Muscle of leg (tissue), 3 donors: ENCODE measurements at regions not wholly inside any gene's neighbourhood (a gene's known extent, or its start where the extent isn't known, plus 50 kb on each side); places are given as distances from the start of the nearest gene placed in this dataset.

Experiments used
- DNase-seq: peaks from one replicate; pipeline ENCODE4 v3.0.0; 2013
- H3K27ac ChIP-seq: one replicate; pipeline ENCODE4 v1.5.1; 2013; ENCODE audit warnings: mild to moderate bottlenecking, low read length, control low read depth
- H3K27me3 ChIP-seq: one replicate; pipeline ENCODE4 v1.6.1; 2013; ENCODE audit warnings: low read length; ENCODE audit not compliant: control insufficient read depth, insufficient read depth
- H3K36me3 ChIP-seq: one replicate; pipeline ENCODE4 v1.6.1; 2013; ENCODE audit warnings: low read length; ENCODE audit not compliant: control insufficient read depth, insufficient read depth
- H3K4me1 ChIP-seq: one replicate; pipeline ENCODE4 v1.6.1; 2013; ENCODE audit warnings: low read length; ENCODE audit not compliant: control insufficient read depth, insufficient read depth
- H3K4me3 ChIP-seq: one replicate; pipeline ENCODE4 v1.5.1; 2013; ENCODE audit warnings: low read length, control low read depth
- H3K9me3 ChIP-seq: replicated peaks from 2 replicates; pipeline ENCODE4 v1.6.1; 2013; ENCODE audit warnings: low read depth, low read length; ENCODE audit not compliant: control insufficient read depth
- WGBS: methylation state at CpG from one replicate; pipeline ENCODE4 v1.1.5; 2013; ENCODE audit warnings: missing lambda C conversion rate; ENCODE audit not compliant: insufficient coverage; 5-methylcytosine and 5-hydroxymethylcytosine counted together

- no peaks in the 10 kb centered on the region for H3K36me3 ChIP-seq
- no peak overlapping the region for H3K4me3 ChIP-seq
- WGBS = no CpG with 5 or more reads among the region's 1 CpG
- H3K27ac ChIP-seq = no peak overlapping the region
- no peaks in the 10 kb centered on the region for H3K9me3 ChIP-seq
- H3K27me3 ChIP-seq = no peaks in the 10 kb centered on the region
- H3K4me1 ChIP-seq = peaks cover 2% of the 10 kb centered on the region
- no peak for DNase-seq
These were observed 121.3 kb upstream of the TBL1XR1 start for GRCh38 chr3:177318559-177318958.

- peaks cover 2% of the 10 kb centered on the region for H3K4me1 ChIP-seq
- H3K27me3 ChIP-seq = no peaks in the 10 kb centered on the region
- no peak overlapping the region for H3K27ac ChIP-seq
- H3K9me3 ChIP-seq = no peaks in the 10 kb centered on the region
- no CpG with 5 or more reads among the region's 4 CpGs for WGBS
- no peaks in the 10 kb centered on the region for H3K36me3 ChIP-seq
- DNase-seq = peak; percentile 66
- no peak overlapping the region for H3K4me3 ChIP-seq
These were observed 123.5 kb upstream of the TBL1XR1 start for GRCh38 chr3:177320765-177321247.

GRCh38 chr3:177321819-177322218, 124.5 kb upstream of the TBL1XR1 start:
- no peak for DNase-seq
- H3K27ac ChIP-seq = no peak overlapping the region
- no peak overlapping the region for H3K4me3 ChIP-seq
- H3K27me3 ChIP-seq = no peaks in the 10 kb centered on the region
- H3K36me3 ChIP-seq = no peaks in the 10 kb centered on the region
- H3K4me1 ChIP-seq = peaks cover 2% of the 10 kb centered on the region
- WGBS = no CpG with 5 or more reads among the region's 6 CpGs
- no peaks in the 10 kb centered on the region for H3K9me3 ChIP-seq

- H3K4me1 ChIP-seq = peaks cover 2% of the 10 kb centered on the region
- 74% methylated on average over 4 of the region's 10 CpGs for WGBS
- no peak overlapping the region for H3K4me3 ChIP-seq
- H3K27me3 ChIP-seq = no peaks in the 10 kb centered on the region
- H3K9me3 ChIP-seq = no peaks in the 10 kb centered on the region
- H3K27ac ChIP-seq = no peak overlapping the region
- no peaks in the 10 kb centered on the region for H3K36me3 ChIP-seq
- no peak for DNase-seq
These were observed 125.6 kb upstream of the TBL1XR1 start for GRCh38 chr3:177322881-177323280.

- Histone ChIP-seq H3K27ac (no peak overlapping the region), H3K9me3 (no peaks in the 10 kb centered on the region), H3K4me3 (no peak overlapping the region), H3K36me3 (no peaks in the 10 kb centered on the region), H3K27me3 (no peaks in the 10 kb centered on the region), H3K4me1 (peaks cover 10% of the 10 kb centered on the region)
- 94% methylated on average over 3 of the region's 3 CpGs for WGBS
- DNase-seq = no peak
These were observed 132.6 kb upstream of the TBL1XR1 start for GRCh38 chr3:177329854-177330253.

GRCh38 chr3:177330779-177331178, 133.5 kb upstream of the TBL1XR1 start:
- no peaks in the 10 kb centered on the region for H3K9me3 ChIP-seq
- no peaks in the 10 kb centered on the region for H3K36me3 ChIP-seq
- H3K4me3 ChIP-seq = no peak overlapping the region
- no CpG with 5 or more reads among the region's 6 CpGs for WGBS
- H3K27me3 ChIP-seq = no peaks in the 10 kb centered on the region
- no peak overlapping the region for H3K27ac ChIP-seq
- peaks cover 17% of the 10 kb centered on the region for H3K4me1 ChIP-seq
- no peak for DNase-seq

- H3K36me3 ChIP-seq = no peaks in the 10 kb centered on the region
- H3K27ac ChIP-seq = no peak overlapping the region
- H3K4me1 ChIP-seq = peaks cover 17% of the 10 kb centered on the region
- DNase-seq = no peak
- no peak overlapping the region for H3K4me3 ChIP-seq
- H3K27me3 ChIP-seq = no peaks in the 10 kb centered on the region
- no peaks in the 10 kb centered on the region for H3K9me3 ChIP-seq
- WGBS = no CpG with 5 or more reads among the region's 3 CpGs
These were observed 134.0 kb upstream of the TBL1XR1 start for GRCh38 chr3:177331203-177331835.

GRCh38 chr3:177332955-177333354, 135.7 kb upstream of the TBL1XR1 start:
- no peaks in the 10 kb centered on the region for H3K27me3 ChIP-seq
- no peaks in the 10 kb centered on the region for H3K36me3 ChIP-seq
- H3K4me3 ChIP-seq = no peak overlapping the region
- peaks cover 23% of the 10 kb centered on the region for H3K4me1 ChIP-seq
- no peaks in the 10 kb centered on the region for H3K9me3 ChIP-seq
- no peak overlapping the region for H3K27ac ChIP-seq
- WGBS = no CpG with 5 or more reads among the region's 2 CpGs
- no peak for DNase-seq

GRCh38 chr3:177333533-177334520, 136.5 kb upstream of the TBL1XR1 start:
- DNase-seq = peak; percentile 71
- peak overlapping the region; percentile 59 for H3K27ac ChIP-seq
- no peak overlapping the region for H3K4me3 ChIP-seq
- no peaks in the 10 kb centered on the region for H3K36me3 ChIP-seq
- no peaks in the 10 kb centered on the region for H3K27me3 ChIP-seq
- no peaks in the 10 kb centered on the region for H3K9me3 ChIP-seq
- WGBS = 63% methylated on average over 1 of the region's 7 CpGs
- peaks cover 23% of the 10 kb centered on the region for H3K4me1 ChIP-seq

- Histone ChIP-seq H3K27ac (peak overlapping the region; percentile 59), H3K36me3 (no peaks in the 10 kb centered on the region), H3K4me1 (peaks cover 23% of the 10 kb centered on the region), H3K4me3 (no peak overlapping the region), H3K9me3 (no peaks in the 10 kb centered on the region), H3K27me3 (no peaks in the 10 kb centered on the region)
- no peak for DNase-seq
- 95% methylated on average over 2 of the region's 5 CpGs for WGBS
These were observed 137.5 kb upstream of the TBL1XR1 start for GRCh38 chr3:177334803-177335202.
